HCT116 (cell line): ENCODE measurements at regions not wholly inside any gene's neighbourhood (a gene's known extent, or its start where the extent isn't known, plus 50 kb on each side); places are given as distances from the start of the nearest gene placed in this dataset.

ENCODE experiments used
- ATAC-seq: fragments of 200-7000 bp; cut with Tn5 transposase; 2 replicates; pipeline ENCODE4 v1.9.1; 2020; ENCODE audit warnings: mild to moderate bottlenecking, moderate library complexity
- BruUV-seq: library from RNA; stranded (reverse); fragments of 400-500 nt; replicated peaks from 2 replicates; lab custom pipeline; 2021; lab: Mats Ljungman, UMichigan
- CTCF ChIA-PET: fragments of 300-600 bp; sonication (Branson Sonifier 250); formaldehyde crosslinking; loops from one replicate; lab custom pipeline; 2021; ENCODE audit warnings: antibody characterized with exemption; lab: Charles Lee
- POLR2A ChIA-PET: fragments of 300-600, 350-600 bp; sonication (Branson Sonifier 250); formaldehyde crosslinking; loops from one replicate; lab custom pipeline; 2021; ENCODE audit warnings: antibody characterized with exemption; lab: Charles Lee
- RAD21 ChIA-PET, 2 experiments: fragments of 300-600 bp; sonication (Branson Sonifier 250); formaldehyde crosslinking; loops; one replicate each; lab custom pipeline; 2023; ENCODE audit warnings: low total read pairs in 2 of 2; ENCODE audit not compliant: uncharacterized antibody in 2 of 2, unreplicated experiment in 2 of 2, low non-redundant PET in 1 of 2; lab: Charles Lee
- DNase-seq: peaks from one replicate; pipeline ENCODE4 v3.0.0-alpha.2; 2010; ENCODE audit warnings: low read depth, low spot score
- H2AFZ ChIP-seq: fragments of 200-600 bp; shearing (Covaris generic), sonication (generic); 2 replicates; pipeline ENCODE4 v1.6.1; 2017; ENCODE audit warnings: low read depth, mixed run types, mixed read lengths, antibody characterized with exemption, low read length; ENCODE audit not compliant: poor library complexity, severe bottlenecking
- H3K27ac ChIP-seq: 2 replicates; pipeline ENCODE4 v1.5.1; 2012; ENCODE audit warnings: low read depth, low read length
- H3K27me3 ChIP-seq: fragments of 200-600 bp; sonication (generic); 2 replicates; pipeline ENCODE4 v1.6.1; 2016; ENCODE audit warnings: mixed run types, low read length, mixed read lengths; ENCODE audit not compliant: insufficient read depth
- H3K36me3 ChIP-seq, 2 experiments: fragments of 200-500 bp in 1 of 2; fragments of 200-600 bp in 1 of 2; sonication (Bioruptor generic) in 1 of 2; sonication (generic) in 1 of 2; 2 replicates each; pipeline versions ENCODE4 v1.5.1 to v1.6.1; 2014 to 2016; ENCODE audit warnings: low read length in 2 of 2, inconsistent platforms in 1 of 2, mixed read lengths in 1 of 2, mixed run types in 1 of 2; ENCODE audit not compliant: insufficient read depth in 2 of 2, control insufficient read depth in 1 of 2
- H3K4me1 ChIP-seq, 2 experiments: fragments of 200-600 bp in 1 of 2; sonication (generic) in 1 of 2; 2 replicates each; pipeline versions ENCODE4 v1.5.1 to v1.6.1; 2012 to 2017; ENCODE audit warnings: low read length in 2 of 2, inconsistent platforms in 1 of 2, mild to moderate bottlenecking in 1 of 2, mixed read lengths in 1 of 2, mixed run types in 1 of 2, moderate library complexity in 1 of 2; ENCODE audit not compliant: insufficient read depth in 2 of 2, control insufficient read depth in 1 of 2
- H3K4me2 ChIP-seq: fragments of 200-600 bp; sonication (generic); 2 replicates; pipeline ENCODE4 v1.6.1; 2017; ENCODE audit warnings: mixed run types, low read length, mixed read lengths
- H3K4me3 ChIP-seq, 2 experiments: fragments of 200-600 bp in 1 of 2; sonication (generic) in 1 of 2; replicated peaks in 1 of 2; 2 replicates each; pipeline ENCODE4 v1.5.1; 2011 to 2016; ENCODE audit warnings: low read length in 2 of 2, control low read depth in 1 of 2, low read depth in 1 of 2, mild to moderate bottlenecking in 1 of 2, mixed read lengths in 1 of 2, mixed run types in 1 of 2
- H3K79me2 ChIP-seq: fragments of 200-600 bp; sonication (generic); 2 replicates; pipeline ENCODE4 v1.6.1; 2017; ENCODE audit warnings: mild to moderate bottlenecking, mixed run types, low read length, moderate library complexity, mixed read lengths; ENCODE audit not compliant: insufficient read depth
- H3K9ac ChIP-seq: fragments of 200-600 bp; sonication (generic); 2 replicates; pipeline ENCODE4 v1.6.1; 2016; ENCODE audit warnings: low read length, mixed read lengths
- H3K9me2 ChIP-seq: fragments of 200-600 bp; sonication (generic), shearing (Covaris generic); 2 replicates; pipeline ENCODE4 v1.6.1; 2017; ENCODE audit warnings: mixed run types, mild to moderate bottlenecking, moderate library complexity; ENCODE audit not compliant: insufficient read depth
- H3K9me3 ChIP-seq, 2 experiments: fragments of 200-500 bp in 1 of 2; fragments of 200-600 bp in 1 of 2; sonication (Bioruptor generic) in 1 of 2; sonication (generic) in 1 of 2; 2 replicates each; pipeline ENCODE4 v1.6.1; 2014 to 2017; ENCODE audit warnings: low read length in 2 of 2, mixed read lengths in 2 of 2, inconsistent platforms in 1 of 2, low read depth in 1 of 2, mild to moderate bottlenecking in 1 of 2, mixed run types in 1 of 2, moderate library complexity in 1 of 2; ENCODE audit not compliant: control insufficient read depth in 1 of 2, insufficient read depth in 1 of 2
- H4K20me1 ChIP-seq: fragments of 200-600 bp; sonication (generic), shearing (Covaris generic); 2 replicates; pipeline ENCODE4 v1.6.1; 2017; ENCODE audit warnings: mixed run types, mild to moderate bottlenecking, moderate library complexity; ENCODE audit not compliant: insufficient read depth
- ATF3 ChIP-seq: IDR thresholded peaks from 2 replicates; pipeline ENCODE4 v1.6.1; 2012
- CEBPB ChIP-seq: IDR thresholded peaks from 2 replicates; pipeline ENCODE4 v1.6.1; 2012; ENCODE audit warnings: low read depth
- CTCF ChIP-seq, 3 experiments: fragments of 200-600 bp in 1 of 3; sonication (generic) in 1 of 3; IDR thresholded peaks in 2 of 3; conservative IDR thresholded peaks in 1 of 3; 2 replicates each; pipeline ENCODE4 v1.5.1; 2012 to 2017; ENCODE audit warnings: low read depth in 2 of 3, low read length in 2 of 3, antibody characterized with exemption in 1 of 3, borderline replicate concordance in 1 of 3, control low read depth in 1 of 3, mild to moderate bottlenecking in 1 of 3, mixed read lengths in 1 of 3, mixed run types in 1 of 3, moderate library complexity in 1 of 3; ENCODE audit not compliant: insufficient read depth in 1 of 3
- EGR1 ChIP-seq: IDR thresholded peaks from 2 replicates; pipeline ENCODE4 v1.6.1; 2012; ENCODE audit warnings: low read depth
- EZH2 ChIP-seq: fragments of 200-600 bp; sonication (generic); IDR thresholded peaks from 2 replicates; pipeline ENCODE4 v1.6.1; 2017; ENCODE audit warnings: antibody characterized with exemption, mixed run types
- EZH2phosphoT487 ChIP-seq: fragments of 200-600 bp; IDR thresholded peaks from 2 replicates; pipeline ENCODE4 v1.6.1; 2018; ENCODE audit warnings: antibody characterized with exemption, borderline replicate concordance
- JUND ChIP-seq: IDR thresholded peaks from 2 replicates; pipeline ENCODE4 v1.6.1; 2012
- MAX ChIP-seq: IDR thresholded peaks from 2 replicates; pipeline ENCODE4 v1.6.1; 2012
- POLR2A ChIP-seq: IDR thresholded peaks from 2 replicates; pipeline ENCODE4 v1.7.0; 2011; ENCODE audit warnings: borderline replicate concordance; ENCODE audit not compliant: insufficient read depth, insufficient read length; ENCODE audit errors: extremely low read depth
- POLR2AphosphoS5 ChIP-seq: IDR thresholded peaks from 2 replicates; pipeline ENCODE4 v1.6.1; 2011; ENCODE audit warnings: mild to moderate bottlenecking, low read depth, low read length, moderate library complexity
- RAD21 ChIP-seq: IDR thresholded peaks from 2 replicates; pipeline ENCODE4 v1.6.1; 2012; ENCODE audit warnings: low read depth, mild to moderate bottlenecking
- REST ChIP-seq: IDR thresholded peaks from 2 replicates; pipeline ENCODE4 v1.6.1; 2012; ENCODE audit warnings: low read depth
- SIN3A ChIP-seq: IDR thresholded peaks from 2 replicates; pipeline ENCODE4 v1.6.1; 2012; ENCODE audit warnings: low read depth
- SP1 ChIP-seq: IDR thresholded peaks from 2 replicates; pipeline ENCODE4 v1.6.1; 2012; ENCODE audit warnings: low read depth
- SRF ChIP-seq: IDR thresholded peaks from 2 replicates; pipeline ENCODE4 v1.6.1; 2012; ENCODE audit warnings: low read depth
- TCF7L2 ChIP-seq: IDR thresholded peaks from 2 replicates; pipeline ENCODE4 v1.7.0; 2011; ENCODE audit warnings: borderline replicate concordance, inconsistent platforms; ENCODE audit not compliant: insufficient read depth, insufficient read length; ENCODE audit errors: extremely low read depth
- YY1 ChIP-seq: IDR thresholded peaks from 2 replicates; pipeline ENCODE4 v1.6.1; 2011; ENCODE audit warnings: low read length, low read depth, moderate library complexity, mild to moderate bottlenecking; ENCODE audit not compliant: insufficient replicate concordance; ENCODE audit errors: extremely low read depth
- ZBTB33 ChIP-seq: IDR thresholded peaks from 2 replicates; pipeline ENCODE4 v1.6.1; 2011; ENCODE audit warnings: mild to moderate bottlenecking, low read length, moderate library complexity; ENCODE audit not compliant: insufficient replicate concordance; ENCODE audit errors: extremely low read depth
- ZFX ChIP-seq: fragments of 450-650 bp; IDR thresholded peaks from 2 replicates; pipeline ENCODE4 v1.6.1; 2017
- ZNF274 ChIP-seq: fragments of 200-500 bp; sonication (Bioruptor generic); IDR thresholded peaks from 2 replicates; pipeline ENCODE4 v1.6.1; 2014; ENCODE audit warnings: mild to moderate bottlenecking, low read depth, low read length, inconsistent platforms
- intact Hi-C: fragments of 100-400 bp; cut with micrococcal nuclease; formaldehyde crosslinking; loops from 2 replicates; pipeline ENCODE4 v1.10.0; 2022

- CTCF ChIA-PET = no interaction called here
Observed at GRCh38 chrX:38482183-38482582, 79.2 kb upstream of the TSPAN7 start.

More at GRCh38 chrX:38482183-38482582, 79.2 kb upstream of the TSPAN7 start:
- Histone ChIP-seq H3K9ac (no peak overlapping the region), H4K20me1 (no peaks in the 10 kb centered on the region), H3K9me2 (no peaks in the 10 kb centered on the region), H3K4me3 (no peak overlapping the region), H3K4me2 (no peak overlapping the region), H3K27ac (no peak overlapping the region), H2AFZ (no peak overlapping the region), H3K4me1 (no peaks in the 10 kb centered on the region), H3K36me3 (no peaks in the 10 kb centered on the region), H3K27me3 (no peaks in the 10 kb centered on the region), H3K9me3 (no peaks in the 10 kb centered on the region), H3K79me2 (no peaks in the 10 kb centered on the region)
- no peak for DNase-seq
- no peak for ATAC-seq
- TF ChIP-seq EZH2phosphoT487 (no peak), EZH2 (no peak), SIN3A (no peak), POLR2A (no peak), YY1 (no peak), CEBPB (no peak), TCF7L2 (no peak), ZBTB33 (no peak), ZFX (no peak), CTCF (IDR thresholded peaks at IDR 0.05 in 2 of 3, conservative IDR thresholded peaks at IDR 0.05 in 1 of 3; ENCODE audit: borderline replicate concordance in 1 of 3, insufficient read depth in 1 of 3, low read depth in 2 of 3, low read length in 2 of 3) (no peak), MAX (no peak), EGR1 (no peak), REST (no peak), ATF3 (no peak), ZNF274 (no peak), SP1 (no peak), POLR2AphosphoS5 (no peak), RAD21 (no peak), JUND (no peak), SRF (no peak)
- RAD21 ChIA-PET = no interaction called here
- intact Hi-C loops = no loop called here
- no TSS peak for BruUV-seq
- POLR2A ChIA-PET = no interaction called here
